22Rv1 (cell line): ENCODE measurements at regions not wholly inside any gene's neighbourhood (a gene's known extent, or its start where the extent isn't known, plus 50 kb on each side); places are given as distances from the start of the nearest gene placed in this dataset.

Experiments used
- H3K27ac ChIP-seq: fragments of 450-650 bp; 2 replicates; pipeline ENCODE4 v1.5.1; 2017
- ZFX ChIP-seq: fragments of 450-650 bp; IDR thresholded peaks from 2 replicates; pipeline ENCODE4 v1.6.1; 2017; ENCODE audit warnings: antibody characterized with exemption, borderline replicate concordance
- TF ChIP-seq, protein P1 (sequence below): fragments of 450-650 bp; IDR thresholded peaks from 2 replicates; pipeline ENCODE4 v1.5.1; 2017; ENCODE audit warnings: mild to moderate bottlenecking

DNA sequence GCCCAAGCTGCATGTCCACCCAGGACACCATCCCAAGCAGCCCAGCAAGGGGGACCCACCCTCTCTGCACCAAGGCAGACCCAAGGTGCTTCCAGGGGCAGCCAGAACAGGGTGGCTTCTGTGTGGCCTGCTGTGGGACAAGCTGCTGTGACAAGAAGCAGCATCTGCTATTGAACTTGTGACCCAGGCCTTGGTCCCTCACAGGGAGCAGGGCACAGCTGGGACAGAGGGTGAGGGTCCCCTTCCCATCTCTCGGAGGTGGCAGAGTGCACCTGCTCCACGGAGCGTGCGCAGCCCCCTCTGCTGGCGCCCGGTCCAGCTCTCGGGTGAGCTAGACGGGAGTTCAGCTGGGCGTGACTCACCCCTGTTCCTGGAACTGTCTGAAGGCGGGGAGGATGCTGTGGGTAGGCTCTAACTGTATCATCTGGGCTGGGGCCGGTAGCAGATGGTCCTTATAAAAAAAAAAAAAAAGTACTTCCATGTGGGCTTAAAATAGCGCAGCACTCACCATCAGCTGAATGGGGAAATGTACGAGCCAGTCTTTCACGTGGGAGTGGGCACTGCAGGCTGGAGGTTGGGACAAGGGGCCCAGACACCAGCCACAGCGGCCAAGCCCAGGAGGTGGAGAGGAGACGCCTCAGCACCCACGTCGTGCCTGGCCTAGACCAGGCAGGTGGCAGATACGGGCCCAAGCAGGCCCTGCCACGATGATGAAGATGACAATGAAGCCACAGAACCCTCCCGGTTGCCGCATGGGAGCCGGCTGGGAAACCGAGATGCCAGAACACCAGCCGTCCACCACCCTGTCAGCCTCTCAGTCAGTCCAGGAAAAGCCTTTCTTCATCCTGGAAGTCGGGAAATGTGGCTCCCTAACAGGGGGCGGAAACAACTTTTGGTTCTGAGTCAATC lies 136.8 kb upstream of the ID2 start:
- TF ChIP-seq, protein P1, sequence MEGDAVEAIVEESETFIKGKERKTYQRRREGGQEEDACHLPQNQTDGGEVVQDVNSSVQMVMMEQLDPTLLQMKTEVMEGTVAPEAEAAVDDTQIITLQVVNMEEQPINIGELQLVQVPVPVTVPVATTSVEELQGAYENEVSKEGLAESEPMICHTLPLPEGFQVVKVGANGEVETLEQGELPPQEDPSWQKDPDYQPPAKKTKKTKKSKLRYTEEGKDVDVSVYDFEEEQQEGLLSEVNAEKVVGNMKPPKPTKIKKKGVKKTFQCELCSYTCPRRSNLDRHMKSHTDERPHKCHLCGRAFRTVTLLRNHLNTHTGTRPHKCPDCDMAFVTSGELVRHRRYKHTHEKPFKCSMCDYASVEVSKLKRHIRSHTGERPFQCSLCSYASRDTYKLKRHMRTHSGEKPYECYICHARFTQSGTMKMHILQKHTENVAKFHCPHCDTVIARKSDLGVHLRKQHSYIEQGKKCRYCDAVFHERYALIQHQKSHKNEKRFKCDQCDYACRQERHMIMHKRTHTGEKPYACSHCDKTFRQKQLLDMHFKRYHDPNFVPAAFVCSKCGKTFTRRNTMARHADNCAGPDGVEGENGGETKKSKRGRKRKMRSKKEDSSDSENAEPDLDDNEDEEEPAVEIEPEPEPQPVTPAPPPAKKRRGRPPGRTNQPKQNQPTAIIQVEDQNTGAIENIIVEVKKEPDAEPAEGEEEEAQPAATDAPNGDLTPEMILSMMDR = no peak
- no peak for TF ChIP-seq ZFX
- H3K27ac ChIP-seq = no peak overlapping the region

- H3K27ac ChIP-seq = no peak overlapping the region
- TF ChIP-seq ZFX = no peak
- TF ChIP-seq, protein P1 = no peak
Observed at GRCh38 chr2:8545695-8546611, 135.9 kb upstream of the ID2 start.

DNA sequence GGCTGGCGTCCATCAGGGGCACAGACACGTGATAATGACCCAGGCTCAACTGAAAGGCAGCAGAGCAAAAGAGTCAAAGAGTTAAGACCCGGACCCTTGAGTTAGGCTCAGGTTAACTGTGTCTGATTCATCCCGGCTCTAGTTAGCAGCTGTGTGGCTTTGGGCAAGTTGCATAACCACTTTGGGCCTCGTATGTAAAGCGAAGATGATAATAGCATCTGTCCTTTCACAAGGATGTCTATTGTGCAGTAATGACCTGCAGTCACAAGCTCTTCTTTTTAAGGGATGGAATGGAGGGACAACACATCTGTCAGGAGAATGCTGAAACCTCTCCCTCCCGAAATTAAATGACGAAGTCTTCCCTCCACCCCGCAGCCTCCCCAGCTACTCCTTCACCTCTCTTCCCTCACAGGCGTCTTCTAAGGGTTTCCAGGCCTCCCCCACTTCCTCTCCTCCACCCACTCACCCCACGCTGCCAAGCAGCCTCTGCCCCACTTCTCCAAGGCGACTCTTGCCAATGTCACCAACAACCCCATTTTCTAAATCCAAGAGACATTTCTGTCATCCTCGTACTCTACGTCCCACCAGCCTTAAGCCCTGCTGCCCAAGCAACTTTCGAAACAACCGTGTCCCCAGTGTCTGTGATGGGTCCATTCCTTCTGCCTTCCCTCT lies 135.1 kb upstream of the ID2 start:
- TF ChIP-seq, protein P1 = no peak
- no peak for TF ChIP-seq ZFX
- no peak overlapping the region for H3K27ac ChIP-seq

- H3K27ac ChIP-seq = no peak overlapping the region
Observed at GRCh38 chr2:8547284-8548064, 134.4 kb upstream of the ID2 start.

DNA sequence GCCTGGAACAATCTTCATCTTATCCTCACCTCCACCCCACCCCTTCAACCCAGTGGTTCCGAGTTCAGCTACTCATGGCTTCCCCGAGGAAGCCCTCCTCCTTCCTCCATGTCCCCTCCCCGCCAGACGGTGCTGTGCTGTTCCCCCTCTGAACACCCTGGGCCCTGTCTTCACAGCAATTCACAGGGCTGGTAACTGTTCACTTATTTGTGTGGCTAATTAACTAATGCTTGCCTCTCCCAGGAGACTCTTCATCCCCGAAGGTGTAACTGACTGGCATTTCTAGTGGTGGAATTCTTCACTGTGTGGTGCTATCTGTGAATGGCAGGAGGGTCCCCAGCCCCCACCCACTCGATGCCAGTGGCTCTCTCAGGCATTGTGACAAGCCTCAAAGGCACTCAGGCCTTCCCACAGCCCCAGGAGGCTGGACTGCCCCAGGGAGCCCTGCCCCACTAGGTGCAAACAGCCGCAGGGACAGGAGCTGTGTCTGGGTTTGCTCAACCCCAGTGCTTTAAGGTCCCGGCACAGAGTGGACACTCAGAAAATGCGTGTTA lies 133.7 kb upstream of the ID2 start:
- no peak overlapping the region for H3K27ac ChIP-seq
- TF ChIP-seq, protein P1 = no peak
- no peak for TF ChIP-seq ZFX

More at GRCh38 chr2:8547284-8548064, 134.4 kb upstream of the ID2 start:
- TF ChIP-seq, protein P1 = no peak
- no peak for TF ChIP-seq ZFX

GRCh38 chr2:8548619-8549150 lies 133.2 kb upstream of the ID2 start:
- H3K27ac ChIP-seq = no peak overlapping the region
- no peak for TF ChIP-seq ZFX
- TF ChIP-seq, protein P1 = no peak
